Nephron progenitor cell (in vitro differentiated cells): ENCODE measurements at regions not wholly inside any gene's neighbourhood (a gene's known extent, or its start where the extent isn't known, plus 50 kb on each side); places are given as distances from the start of the nearest gene placed in this dataset.

Experiments
- DNase-seq: peaks from one replicate; pipeline ENCODE4 v3.0.0; 2021
- H3K27ac Mint-ChIP-seq: 2 replicates; pipeline ENCODE4 v1.8.0; 2021; ENCODE audit warnings: mild to moderate bottlenecking, moderate library complexity, mixed read lengths
- H3K27me3 Mint-ChIP-seq: 2 replicates; pipeline ENCODE4 v1.8.0; 2021; ENCODE audit warnings: mild to moderate bottlenecking, low read depth, mixed read lengths; ENCODE audit not compliant: poor library complexity
- H3K36me3 Mint-ChIP-seq: 2 replicates; pipeline ENCODE4 v1.8.0; 2021; ENCODE audit warnings: low read depth, mixed read lengths
- H3K4me1 Mint-ChIP-seq: 2 replicates; pipeline ENCODE4 v1.8.0; 2021; ENCODE audit warnings: mixed read lengths
- H3K4me3 Mint-ChIP-seq: 2 replicates; pipeline ENCODE4 v1.8.0; 2021; ENCODE audit warnings: mild to moderate bottlenecking, moderate library complexity, mixed read lengths
- H3K9me3 Mint-ChIP-seq: 2 replicates; pipeline ENCODE4 v1.8.0; 2021; ENCODE audit warnings: mild to moderate bottlenecking, moderate library complexity, mixed read lengths
- TF ChIP-seq, protein P1 (sequence below): fragments of 200-600 bp; sonication (generic); IDR thresholded peaks from 2 replicates; pipeline ENCODE4 v1.5.0; 2021; ENCODE audit warnings: antibody characterized with exemption

DNA sequence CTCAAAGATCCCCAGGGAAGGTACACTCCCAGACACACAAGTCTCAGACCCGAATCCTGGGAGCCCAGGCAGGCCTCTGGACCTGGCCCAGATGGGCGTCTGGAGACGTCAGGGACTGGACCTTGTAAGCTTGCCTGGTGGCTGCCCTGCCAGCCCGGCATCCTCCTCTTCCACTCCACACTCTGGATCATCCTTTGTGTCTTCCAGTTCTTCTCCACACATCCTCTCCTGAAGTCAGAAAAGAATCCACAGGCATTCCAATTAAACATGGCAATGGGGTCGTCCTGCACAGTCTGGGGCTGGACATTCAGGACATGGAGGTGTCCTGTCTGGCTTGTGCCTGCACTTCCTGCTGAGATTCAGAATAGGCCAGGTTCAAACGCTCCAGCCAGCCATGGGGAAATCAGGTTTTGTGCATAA lies 208.8 kb upstream of the IGF1R start:
- TF ChIP-seq, protein P1, sequence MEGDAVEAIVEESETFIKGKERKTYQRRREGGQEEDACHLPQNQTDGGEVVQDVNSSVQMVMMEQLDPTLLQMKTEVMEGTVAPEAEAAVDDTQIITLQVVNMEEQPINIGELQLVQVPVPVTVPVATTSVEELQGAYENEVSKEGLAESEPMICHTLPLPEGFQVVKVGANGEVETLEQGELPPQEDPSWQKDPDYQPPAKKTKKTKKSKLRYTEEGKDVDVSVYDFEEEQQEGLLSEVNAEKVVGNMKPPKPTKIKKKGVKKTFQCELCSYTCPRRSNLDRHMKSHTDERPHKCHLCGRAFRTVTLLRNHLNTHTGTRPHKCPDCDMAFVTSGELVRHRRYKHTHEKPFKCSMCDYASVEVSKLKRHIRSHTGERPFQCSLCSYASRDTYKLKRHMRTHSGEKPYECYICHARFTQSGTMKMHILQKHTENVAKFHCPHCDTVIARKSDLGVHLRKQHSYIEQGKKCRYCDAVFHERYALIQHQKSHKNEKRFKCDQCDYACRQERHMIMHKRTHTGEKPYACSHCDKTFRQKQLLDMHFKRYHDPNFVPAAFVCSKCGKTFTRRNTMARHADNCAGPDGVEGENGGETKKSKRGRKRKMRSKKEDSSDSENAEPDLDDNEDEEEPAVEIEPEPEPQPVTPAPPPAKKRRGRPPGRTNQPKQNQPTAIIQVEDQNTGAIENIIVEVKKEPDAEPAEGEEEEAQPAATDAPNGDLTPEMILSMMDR: no peak
- DNase-seq: no peak
- Mint-ChIP-seq H3K9me3 (no peaks in the 10 kb centered on the region), H3K4me3 (no peak overlapping the region), H3K27ac (no peak overlapping the region), H3K27me3 (peaks cover 11% of the 10 kb centered on the region), H3K4me1 (peaks cover 23% of the 10 kb centered on the region), H3K36me3 (no peaks in the 10 kb centered on the region)

DNA sequence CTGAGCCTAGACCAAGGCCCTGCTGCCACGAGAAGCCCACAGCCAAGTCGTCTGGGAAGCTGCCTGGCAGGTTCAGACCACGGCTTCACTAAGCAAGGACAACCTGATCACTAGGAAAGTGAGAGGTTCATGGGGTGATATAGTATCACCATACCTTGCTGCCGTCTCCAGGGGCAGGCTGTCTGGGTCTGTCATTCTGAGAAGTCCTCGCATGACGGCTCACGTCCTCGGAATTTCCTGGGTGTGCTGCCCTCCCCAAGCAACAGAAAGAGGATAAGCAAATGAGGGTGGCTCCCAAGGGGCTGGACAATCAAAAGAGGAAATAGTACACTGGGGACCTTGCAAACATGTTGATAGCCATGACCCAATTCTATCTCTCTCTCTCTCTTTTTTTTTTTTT lies 207.4 kb upstream of the IGF1R start:
- H3K27me3 Mint-ChIP-seq: peaks cover 10% of the 10 kb centered on the region

DNA sequence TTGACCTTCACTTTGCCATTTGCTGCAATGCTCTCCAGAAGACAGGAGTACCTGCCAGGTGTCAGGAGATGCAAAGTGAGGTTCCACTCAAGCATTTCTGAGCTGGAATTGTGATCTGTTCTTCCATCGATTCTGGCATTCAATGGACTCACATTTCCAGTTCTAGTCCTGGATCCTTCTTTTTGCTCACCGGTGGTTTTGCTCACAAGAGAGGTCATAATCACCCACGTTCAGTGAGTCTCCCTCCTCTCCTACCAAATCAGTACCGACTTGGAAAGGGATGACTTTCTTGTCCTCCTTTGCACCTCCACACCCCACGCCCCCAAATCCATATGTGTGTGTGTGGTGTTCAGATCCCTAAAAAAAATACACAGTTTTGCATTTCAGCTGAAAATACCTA lies 206.7 kb upstream of the IGF1R start:
- Mint-ChIP-seq H3K36me3 (no peaks in the 10 kb centered on the region), H3K27ac (no peak overlapping the region), H3K4me3 (no peak overlapping the region), H3K27me3 (peaks cover 10% of the 10 kb centered on the region), H3K9me3 (peaks cover 6% of the 10 kb centered on the region), H3K4me1 (peaks cover 23% of the 10 kb centered on the region)
- DNase-seq: no peak
- TF ChIP-seq, protein P1: no peak

More for the DNA sequence above, 207.4 kb upstream of the IGF1R start:
- DNase-seq: no peak
- TF ChIP-seq, protein P1: no peak
- H3K4me1 Mint-ChIP-seq: peaks cover 23% of the 10 kb centered on the region
- peaks cover under 1% of the 10 kb centered on the region for H3K9me3 Mint-ChIP-seq
- no peak overlapping the region for H3K27ac Mint-ChIP-seq
- H3K4me3 Mint-ChIP-seq: no peak overlapping the region
- no peaks in the 10 kb centered on the region for H3K36me3 Mint-ChIP-seq

DNA sequence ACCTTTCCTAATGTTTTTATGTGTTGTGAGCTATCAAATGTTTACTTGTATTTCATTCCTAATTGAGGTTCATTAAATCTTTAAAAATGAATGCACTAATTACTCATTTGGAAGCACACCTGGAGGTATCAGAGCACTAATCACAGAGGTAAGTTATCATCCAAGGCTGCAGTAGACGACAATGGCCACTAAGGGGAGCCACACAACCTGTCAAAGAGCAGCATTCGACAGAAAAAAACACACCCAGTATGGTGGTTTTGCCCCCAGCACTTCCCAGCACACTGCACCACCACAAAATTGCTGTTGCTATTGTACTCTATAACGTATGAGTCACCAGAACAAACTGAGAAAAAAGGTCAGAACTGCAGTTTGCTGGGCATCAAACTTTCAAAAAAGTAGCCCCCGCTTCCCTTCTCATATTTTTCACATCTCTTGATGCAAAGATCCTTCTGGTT lies 205.9 kb upstream of the IGF1R start:
- TF ChIP-seq, protein P1: peak; percentile 86
- peaks cover 5% of the 10 kb centered on the region for H3K36me3 Mint-ChIP-seq
- peaks cover 13% of the 10 kb centered on the region for H3K9me3 Mint-ChIP-seq
- DNase-seq: peak; percentile 76
- no peak overlapping the region for H3K4me3 Mint-ChIP-seq
- peaks cover 23% of the 10 kb centered on the region for H3K4me1 Mint-ChIP-seq
- peaks cover 13% of the 10 kb centered on the region for H3K27me3 Mint-ChIP-seq
- H3K27ac Mint-ChIP-seq: no peak overlapping the region

DNA sequence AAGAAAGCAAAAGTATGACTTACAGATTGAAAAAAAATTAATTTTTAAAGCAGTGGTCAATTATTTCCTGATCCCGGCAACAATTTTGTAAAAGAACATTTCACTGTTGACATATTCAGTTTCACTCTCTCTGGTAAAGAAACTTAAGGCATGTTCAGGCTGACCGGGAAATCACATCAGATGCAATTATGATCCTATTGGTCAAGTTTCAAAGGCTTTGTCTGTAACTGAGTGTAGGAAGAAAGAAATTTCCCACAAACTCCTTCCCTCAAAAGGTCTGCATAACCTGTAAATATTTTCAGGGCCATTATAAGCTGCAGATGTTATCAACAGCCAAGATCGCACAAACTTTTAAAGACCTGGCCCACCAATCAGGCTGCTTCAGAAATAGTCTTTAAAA lies 205.4 kb upstream of the IGF1R start:
- H3K9me3 Mint-ChIP-seq: peaks cover 18% of the 10 kb centered on the region
- peaks cover 5% of the 10 kb centered on the region for H3K36me3 Mint-ChIP-seq
- H3K27ac Mint-ChIP-seq: no peak overlapping the region
- H3K4me1 Mint-ChIP-seq: peaks cover 23% of the 10 kb centered on the region
- DNase-seq: no peak
- TF ChIP-seq, protein P1: no peak
- H3K27me3 Mint-ChIP-seq: peaks cover 13% of the 10 kb centered on the region
- no peak overlapping the region for H3K4me3 Mint-ChIP-seq

DNA sequence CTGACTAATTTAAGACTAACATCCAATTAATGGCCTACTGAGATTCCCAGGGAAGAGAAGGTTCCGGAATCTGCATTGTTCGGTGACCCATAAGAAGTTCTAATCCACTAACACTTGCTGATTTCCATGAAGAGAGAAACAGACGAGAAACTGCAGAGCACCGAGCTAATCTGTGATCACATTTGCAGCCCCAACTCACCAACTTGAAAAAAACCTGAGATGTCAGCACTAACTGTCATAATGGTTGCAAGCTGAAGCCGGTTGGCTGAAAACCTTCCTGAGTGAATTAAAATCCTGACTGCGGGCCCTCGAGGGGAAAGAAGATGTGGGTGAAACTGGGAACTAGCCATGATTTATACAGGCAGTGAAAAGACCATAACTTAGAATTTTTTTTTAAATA lies 204.8 kb upstream of the IGF1R start:
- TF ChIP-seq, protein P1: no peak
- Mint-ChIP-seq H3K9me3 (peaks cover 24% of the 10 kb centered on the region), H3K36me3 (peaks cover 5% of the 10 kb centered on the region), H3K4me1 (peaks cover 23% of the 10 kb centered on the region), H3K27me3 (peaks cover 20% of the 10 kb centered on the region), H3K27ac (no peak overlapping the region), H3K4me3 (no peak overlapping the region)
- DNase-seq: no peak
